ENCODE measurements at regions not wholly inside any gene's neighbourhood (a gene's known extent, or its start where the extent isn't known, plus 50 kb on each side); places are given as distances from the start of the nearest gene placed in this dataset.

GRCh38 chr2:163541943-163542342 lies 193.9 kb downstream of the FIGN start:
- no peak for DNase-seq

DNA sequence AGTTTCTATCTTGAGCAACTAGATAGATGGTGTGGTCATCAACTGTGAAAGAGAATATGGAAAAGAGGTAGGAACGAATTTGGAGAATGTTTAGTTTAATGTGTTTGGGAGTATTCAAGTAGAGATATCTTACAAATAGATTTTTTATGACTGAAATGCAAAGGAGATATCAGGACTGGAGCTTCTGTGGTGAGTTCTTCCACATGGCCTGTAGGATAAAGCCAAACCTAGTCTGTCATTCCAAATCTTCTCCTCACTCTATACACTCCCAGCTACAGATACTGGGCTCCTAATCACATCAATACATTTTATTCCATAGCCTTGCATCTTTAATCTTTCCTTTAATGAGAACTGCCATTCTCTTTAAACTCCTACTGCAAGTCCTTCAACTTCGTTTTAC lies 194.3 kb downstream of the FIGN start:
- DNase-seq, result no peak

DNA sequence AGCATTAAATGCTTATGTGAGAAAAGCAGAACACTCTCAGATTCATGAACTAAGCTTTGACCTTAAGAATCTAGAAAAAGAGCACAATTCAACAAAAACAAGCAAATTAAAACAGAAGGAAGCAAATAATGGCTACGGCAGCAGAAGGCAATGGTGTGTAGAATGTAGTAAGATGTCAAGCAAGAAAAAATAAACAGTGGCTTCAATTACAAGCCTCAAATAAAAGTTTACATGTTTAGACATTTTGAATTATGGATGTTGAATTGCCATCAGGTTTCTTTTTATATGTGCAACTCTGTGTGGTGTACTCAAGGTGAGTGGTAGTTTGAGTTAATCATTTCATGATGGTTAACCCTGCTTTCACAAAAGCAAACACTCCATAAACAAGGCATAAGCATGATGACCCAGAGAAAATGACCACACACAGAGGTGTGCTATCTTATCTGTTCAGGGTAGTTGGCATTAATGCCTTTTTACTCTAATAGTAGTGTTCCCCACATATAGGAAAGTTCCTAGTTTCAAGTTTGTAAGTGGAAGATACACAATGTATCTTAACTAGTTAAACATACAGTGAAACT lies 207.1 kb downstream of the FIGN start:
- no peak for DNase-seq

DNA sequence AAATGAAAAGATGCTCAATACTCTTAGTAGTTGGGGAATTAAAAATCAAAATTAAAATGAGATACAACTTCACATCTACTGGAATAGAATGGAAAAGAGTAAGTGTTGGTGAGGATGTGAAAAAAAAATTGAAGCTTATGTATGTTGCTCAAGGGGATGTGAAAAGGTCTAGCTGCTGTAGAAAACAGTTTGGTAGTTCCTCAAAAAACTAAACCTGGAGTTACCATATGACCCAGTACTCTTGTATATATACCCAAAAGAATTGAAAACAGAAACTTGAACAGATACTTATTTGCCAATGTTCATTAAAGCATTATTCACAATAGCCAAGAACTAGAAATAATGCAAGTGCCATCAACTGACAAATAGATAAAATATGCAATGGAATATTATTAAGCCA lies 208.4 kb downstream of the FIGN start:
- no peak for DNase-seq

DNA sequence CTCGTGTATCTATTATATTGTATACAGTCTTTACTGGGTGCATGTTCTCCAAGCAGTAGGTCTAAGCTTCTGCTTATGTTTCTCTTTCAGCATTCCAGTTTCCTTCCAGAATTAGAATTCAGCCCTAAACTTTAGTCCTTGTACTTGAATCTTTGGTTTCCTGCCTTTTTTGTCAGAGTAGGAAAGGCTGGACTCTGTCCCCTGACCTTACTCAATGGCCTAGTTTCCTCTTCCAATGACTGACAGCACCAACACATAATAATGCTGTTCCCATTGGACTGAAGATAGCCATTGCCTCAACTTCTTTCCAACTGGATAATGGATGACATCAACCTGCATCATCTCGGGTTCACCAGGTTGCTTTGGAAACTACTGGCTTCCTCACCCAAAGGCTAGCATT lies 217.0 kb downstream of the FIGN start:
- DNase-seq, result no peak

DNA sequence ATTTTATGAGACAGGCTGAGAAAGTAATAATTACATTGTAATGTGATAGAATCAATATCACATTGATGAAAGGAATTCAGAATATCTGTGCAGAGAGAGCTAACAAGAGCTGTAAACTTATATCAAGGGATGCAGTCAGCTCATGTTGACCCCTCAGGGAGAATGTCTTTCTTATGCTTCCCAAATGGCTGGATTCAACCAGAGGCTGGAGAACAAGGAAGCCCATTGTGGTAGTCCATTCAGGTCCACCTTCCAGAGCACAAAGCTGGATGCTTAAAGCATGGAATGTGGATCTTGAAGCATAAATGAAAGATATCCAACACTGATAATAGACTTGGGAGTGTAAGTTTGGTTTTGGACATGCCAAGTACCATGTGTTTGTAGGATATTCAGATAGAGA lies 220.0 kb downstream of the FIGN start:
- no peak for DNase-seq

DNA sequence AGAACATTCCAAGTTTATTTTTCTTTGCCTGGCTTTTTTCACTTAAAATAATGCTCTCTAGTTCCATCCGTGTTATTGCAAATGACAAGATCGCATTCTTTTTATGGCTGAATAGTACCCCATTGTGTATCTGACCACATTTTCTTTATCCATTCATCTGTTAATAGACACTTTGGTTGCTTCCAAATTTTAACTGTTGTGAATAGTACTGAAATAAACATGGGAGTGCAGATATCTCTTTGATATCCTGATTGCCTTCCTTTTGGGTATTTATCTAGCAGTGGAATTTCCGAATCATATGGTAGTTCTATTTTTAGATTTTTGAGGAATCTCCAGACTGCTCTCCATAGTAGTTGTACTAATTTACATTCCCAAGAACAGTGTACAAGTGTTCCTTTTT lies 230.5 kb downstream of the FIGN start:
- DNase-seq, result no peak

- no peak for DNase-seq
Measured at GRCh38 chr2:163493359-163494298, 242.2 kb downstream of the FIGN start.

DNA sequence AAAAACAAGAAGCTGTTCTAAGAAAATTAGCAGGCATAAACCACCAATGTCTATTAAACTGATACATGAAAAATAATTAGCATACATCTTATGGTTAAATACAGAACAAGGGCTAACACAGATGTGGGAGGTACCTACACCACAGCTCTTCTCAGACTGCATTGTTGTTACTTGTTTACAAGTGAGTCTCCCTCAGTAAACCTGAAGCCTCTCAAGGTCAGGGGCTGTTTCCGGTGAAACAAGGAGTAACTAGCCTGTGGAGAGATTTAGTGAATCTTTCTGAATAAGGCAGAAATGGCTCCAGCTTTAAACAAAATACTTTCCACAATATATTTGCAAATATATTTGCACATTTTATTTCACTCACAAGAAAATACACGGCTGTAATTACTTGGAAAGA lies 244.0 kb downstream of the FIGN start:
- no peak for DNase-seq

- no peak for DNase-seq
Measured at GRCh38 chr2:163490281-163490680, 245.5 kb downstream of the FIGN start.

GRCh38 chr2:163481515-163481914 lies 254.3 kb downstream of the FIGN start:
- DNase-seq, result no peak

DNA sequence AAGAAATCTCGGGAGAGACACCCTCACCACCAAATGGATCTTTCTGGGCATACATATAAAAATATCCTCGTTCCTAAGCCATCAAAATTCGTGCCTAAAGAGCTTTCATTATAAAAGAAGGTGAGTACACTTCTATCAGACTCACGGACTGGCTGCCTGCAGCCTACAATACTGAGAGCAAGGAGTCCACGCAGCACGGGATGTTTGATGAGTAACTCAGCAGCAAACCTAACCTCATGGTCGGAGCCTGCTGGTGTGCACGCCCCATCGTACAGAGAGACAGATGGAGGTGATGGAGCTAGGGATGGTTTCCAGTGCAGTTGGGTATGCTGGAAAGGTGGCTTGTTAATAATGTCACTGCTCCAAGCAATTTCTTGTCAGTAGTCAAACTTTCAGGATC lies 256.2 kb downstream of the FIGN start:
- DNase-seq, result no peak

GRCh38 chr2:163475815-163476214 lies 260.0 kb downstream of the FIGN start:
- no peak for DNase-seq

GRCh38 chr2:163474889-163475288 lies 260.9 kb downstream of the FIGN start:
- DNase-seq, result no peak

- DNase-seq, result no peak
Measured at GRCh38 chr2:163474319-163474744, 261.5 kb downstream of the FIGN start.

DNA sequence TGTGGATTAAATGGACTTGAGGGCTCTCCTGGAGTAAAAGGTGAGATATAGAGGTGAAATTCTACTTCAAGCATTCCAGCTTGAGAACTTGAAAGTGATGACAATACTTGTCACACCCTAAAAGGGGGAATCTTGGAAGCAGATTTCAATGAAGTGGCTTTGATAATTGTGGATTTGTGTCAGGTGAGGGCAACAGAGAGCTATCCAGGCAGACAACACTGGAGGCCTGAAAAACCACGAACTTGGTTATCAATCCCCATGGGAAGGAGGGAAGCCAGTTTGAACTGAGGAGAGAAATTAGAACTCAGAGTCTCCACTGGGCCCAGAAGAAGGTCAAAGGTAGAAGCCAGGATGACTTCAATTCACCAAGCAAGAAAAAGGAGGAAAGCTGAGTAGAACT lies 263.9 kb downstream of the FIGN start:
- DNase-seq, result peak; percentile 62

DNA sequence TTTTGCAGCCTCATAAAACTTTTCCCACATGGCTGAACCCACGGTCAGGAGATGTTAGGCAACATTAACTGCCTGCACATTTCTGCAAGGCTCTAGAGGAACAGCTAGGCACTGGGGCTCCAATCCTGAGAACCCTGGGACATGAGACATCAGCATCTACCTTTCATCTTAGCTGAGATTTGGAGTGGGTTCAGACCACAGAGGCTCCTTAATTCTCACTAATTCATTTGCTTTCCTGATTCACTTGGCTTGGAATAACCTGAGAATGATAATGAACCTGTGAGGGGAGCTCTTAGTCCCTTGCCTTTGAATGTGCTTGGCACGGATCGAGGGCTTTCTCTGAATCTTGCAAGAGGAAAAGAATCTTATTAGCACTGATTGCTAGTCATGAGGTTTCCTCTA lies 266.2 kb downstream of the FIGN start:
- peak; percentile 85 for DNase-seq

DNA sequence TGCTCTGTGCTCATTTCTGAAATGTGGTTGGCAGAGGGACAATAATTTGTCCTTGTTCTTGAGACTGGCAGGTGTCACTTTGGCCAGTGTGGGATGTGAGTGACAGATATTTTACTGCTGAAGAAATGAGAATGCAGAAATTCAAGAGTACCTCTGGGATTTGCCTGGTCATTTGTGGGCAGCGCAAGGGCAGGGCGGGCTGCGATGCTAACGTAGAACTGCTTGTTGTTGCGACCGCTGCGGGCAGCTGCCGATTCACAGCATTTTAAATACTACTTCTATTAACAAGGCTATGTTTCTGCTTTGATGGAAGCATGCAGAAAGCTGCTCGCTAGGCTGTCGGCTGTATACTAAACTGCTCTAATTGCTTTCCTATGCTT lies 268.6 kb downstream of the FIGN start:
- DNase-seq, result no peak

DNA sequence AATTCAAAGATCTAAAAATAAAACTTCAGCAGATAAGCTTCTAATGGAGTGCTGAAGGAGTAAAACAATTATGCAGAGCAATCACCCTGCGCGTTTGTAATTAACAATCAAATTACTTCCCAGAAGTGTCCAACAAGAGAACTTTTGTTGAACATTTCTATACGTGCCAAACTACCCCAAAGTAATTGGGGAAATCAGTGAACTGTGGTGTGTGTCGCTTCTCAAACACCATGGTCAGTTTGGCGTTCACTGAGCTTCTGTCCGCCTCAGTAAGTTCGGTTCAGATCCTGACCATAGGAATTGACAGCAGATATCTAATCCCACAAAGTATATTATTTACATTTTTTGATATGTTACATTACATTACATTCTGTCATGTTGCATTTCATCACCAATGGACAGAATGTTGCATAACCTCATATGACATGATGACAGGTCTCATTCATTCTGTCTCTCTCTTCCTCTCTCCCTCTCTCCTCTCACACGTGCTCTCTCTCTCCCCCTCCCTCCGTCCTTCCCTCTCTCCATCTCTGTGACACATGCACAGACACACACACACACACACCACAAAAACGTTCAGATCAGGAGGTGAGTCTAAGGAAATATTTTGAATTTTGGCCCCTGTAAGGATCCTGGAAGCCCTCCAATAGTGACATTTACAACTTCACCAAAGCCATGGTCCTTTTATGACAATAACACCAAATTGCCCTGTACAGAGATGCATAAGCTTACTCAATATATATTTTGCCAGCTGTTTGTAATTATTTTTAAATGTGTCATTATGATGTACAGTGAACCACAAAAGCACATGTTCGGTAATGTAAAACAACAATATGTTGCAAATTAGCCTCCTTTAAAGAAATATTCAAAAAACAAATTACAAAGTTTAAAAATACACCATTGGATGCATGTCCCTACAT lies 269.2 kb downstream of the FIGN start:
- peak; percentile 51 for DNase-seq

GRCh38 chr2:163465440-163465839 lies 270.4 kb downstream of the FIGN start:
- peak; percentile 94 for DNase-seq

DNA sequence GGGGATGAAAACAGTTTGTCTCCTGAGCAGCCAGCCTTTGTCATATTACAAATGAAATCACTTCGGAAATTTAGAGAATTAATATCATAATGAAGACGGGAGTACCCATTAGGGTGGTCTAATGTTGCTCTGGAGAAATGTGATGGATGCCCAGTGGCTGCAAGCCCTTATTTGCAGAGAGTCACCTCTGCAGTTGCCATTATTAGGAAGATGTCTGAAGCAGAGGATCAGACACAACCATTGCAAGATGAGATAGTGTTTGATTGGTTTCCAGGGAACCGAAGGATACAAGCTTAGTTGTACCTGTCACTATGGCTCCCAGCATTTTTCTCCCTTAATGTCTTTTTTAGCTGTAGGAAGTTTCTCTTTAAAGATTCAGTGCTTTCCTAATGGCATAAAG lies 272.4 kb downstream of the FIGN start:
- no peak for DNase-seq

GRCh38 chr2:163462993-163463392 lies 272.8 kb downstream of the FIGN start:
- no peak for DNase-seq

GRCh38 chr2:163459986-163460385 lies 275.8 kb downstream of the FIGN start:
- DNase-seq, result no peak

All from NCI-H82 (cell line).